GM19025 (cell line): ENCODE measurements at regions not wholly inside any gene's neighbourhood (a gene's known extent, or its start where the extent isn't known, plus 50 kb on each side); places are given as distances from the start of the nearest gene placed in this dataset.

Experiments used
- ATAC-seq: cut with Tn5 transposase; IDR thresholded peaks from one replicate; pipeline ENCODE4 v1.9.1; 2021; ENCODE audit warnings: mild to moderate bottlenecking, low read depth, moderate library complexity; ENCODE audit not compliant: unreplicated experiment

- ATAC-seq = no peak
These were observed 1222.0 kb upstream of the PRKX start for GRCh38 chrX:4935401-4935800.

DNA sequence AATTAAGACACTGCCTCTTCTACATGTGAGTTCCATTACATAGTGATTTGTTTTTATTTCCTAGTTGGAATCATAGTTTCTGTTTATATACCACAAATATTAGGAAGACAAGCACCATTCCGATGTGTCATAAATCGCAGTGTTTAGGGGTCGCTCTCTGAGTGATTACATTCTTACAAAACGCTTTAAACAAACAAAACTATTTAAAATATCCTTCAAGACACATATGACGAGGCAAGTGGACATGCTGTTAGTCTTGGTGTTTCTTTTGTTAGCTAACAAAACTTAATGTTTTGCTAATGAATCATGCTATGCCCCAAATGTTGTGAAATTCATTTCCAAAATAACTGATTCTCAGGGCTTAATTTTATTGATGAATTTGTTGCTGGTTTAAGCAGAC is 1219.3 kb upstream of the PRKX start:
- ATAC-seq = no peak

GRCh38 chrX:4930426-4930825 is 1217.0 kb upstream of the PRKX start:
- ATAC-seq = no peak

GRCh38 chrX:4925911-4926310 is 1212.5 kb upstream of the PRKX start:
- ATAC-seq = no peak

DNA sequence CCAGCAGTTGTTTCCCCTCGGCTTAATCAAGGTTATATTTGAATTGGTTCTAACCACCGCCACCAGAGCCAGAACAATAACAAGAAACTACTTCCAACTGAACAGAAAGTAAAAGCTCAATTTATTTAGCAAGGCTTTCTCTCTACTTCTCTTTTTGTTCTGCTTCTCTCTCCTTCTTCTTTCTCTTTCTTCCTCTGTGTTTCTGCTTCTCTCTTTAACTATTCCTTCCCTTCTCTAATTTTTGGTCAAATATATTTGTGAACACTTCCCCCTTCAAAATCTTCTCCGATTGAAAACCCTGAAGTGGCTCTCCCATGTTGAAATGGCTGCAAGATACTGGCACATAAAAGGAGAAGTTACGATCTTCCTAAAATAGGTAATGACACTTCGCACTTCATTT is 1195.9 kb upstream of the PRKX start:
- no peak for ATAC-seq

DNA sequence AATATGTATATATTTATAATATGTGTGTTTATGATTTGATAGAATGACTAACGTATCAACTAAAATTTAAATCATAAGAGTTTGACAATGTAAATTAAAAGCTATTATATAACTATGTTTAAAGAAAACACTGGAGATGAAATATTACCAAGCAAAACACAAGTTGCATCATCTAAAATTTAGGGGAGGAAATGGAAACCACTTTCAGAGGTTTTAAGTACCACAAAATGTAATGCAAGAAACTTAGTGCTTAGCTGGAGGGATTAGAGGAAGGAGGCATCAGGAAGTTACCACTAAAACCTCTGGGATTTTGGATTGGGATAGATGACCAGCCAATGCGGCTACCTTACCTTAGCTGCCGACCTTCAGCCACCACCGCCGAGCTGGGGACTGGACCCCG is 1192.1 kb upstream of the PRKX start:
- no peak for ATAC-seq

GRCh38 chrX:4881277-4881676 is 1167.8 kb upstream of the PRKX start:
- no peak for ATAC-seq

GRCh38 chrX:4878640-4879039 is 1165.2 kb upstream of the PRKX start:
- ATAC-seq = no peak

- no peak for ATAC-seq
These were observed 1162.8 kb upstream of the PRKX start for GRCh38 chrX:4876268-4876667.

GRCh38 chrX:4851534-4851933 is 1138.1 kb upstream of the PRKX start:
- ATAC-seq = no peak

- ATAC-seq = no peak
These were observed 1136.9 kb upstream of the PRKX start for GRCh38 chrX:4850312-4850711.

DNA sequence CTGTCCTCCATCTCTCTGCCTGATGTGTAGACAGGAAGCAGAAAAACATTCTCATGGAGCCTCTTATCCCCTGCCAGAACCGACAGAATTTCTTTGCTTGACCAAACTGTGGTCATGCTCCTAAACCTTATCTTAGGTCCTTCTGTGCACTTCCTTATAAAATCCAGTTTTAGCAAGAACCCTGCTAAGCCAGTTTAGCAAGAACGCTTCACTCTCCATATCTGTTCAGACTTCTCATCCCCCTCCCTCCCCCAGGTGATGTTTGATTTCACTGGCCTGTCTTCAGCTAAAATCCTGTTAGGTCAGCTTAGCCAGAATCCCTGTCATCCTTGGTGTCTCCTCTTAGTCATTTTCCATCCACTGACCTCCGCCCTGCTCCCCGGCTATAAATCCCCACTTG is 1130.9 kb upstream of the PRKX start:
- ATAC-seq = no peak

GRCh38 chrX:4841216-4841745 is 1127.8 kb upstream of the PRKX start:
- no peak for ATAC-seq

DNA sequence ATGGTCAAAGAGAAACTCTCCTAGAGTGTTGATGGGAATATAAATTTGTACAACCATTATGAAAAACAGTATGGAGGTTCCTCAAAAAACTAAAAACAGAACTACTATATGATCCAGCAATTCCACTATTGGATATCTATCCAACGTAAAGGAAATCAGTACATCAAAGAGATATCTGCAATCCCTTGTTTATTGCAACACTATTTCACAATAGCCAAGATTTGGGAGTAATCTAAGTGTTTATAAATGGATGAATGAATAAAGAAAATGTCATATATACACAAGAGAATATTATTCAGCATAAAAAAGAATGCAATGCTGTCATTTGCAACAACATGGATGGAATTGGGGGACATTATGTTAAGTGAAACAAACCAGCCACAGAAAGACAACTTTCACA is 1118.1 kb upstream of the PRKX start:
- no peak for ATAC-seq

DNA sequence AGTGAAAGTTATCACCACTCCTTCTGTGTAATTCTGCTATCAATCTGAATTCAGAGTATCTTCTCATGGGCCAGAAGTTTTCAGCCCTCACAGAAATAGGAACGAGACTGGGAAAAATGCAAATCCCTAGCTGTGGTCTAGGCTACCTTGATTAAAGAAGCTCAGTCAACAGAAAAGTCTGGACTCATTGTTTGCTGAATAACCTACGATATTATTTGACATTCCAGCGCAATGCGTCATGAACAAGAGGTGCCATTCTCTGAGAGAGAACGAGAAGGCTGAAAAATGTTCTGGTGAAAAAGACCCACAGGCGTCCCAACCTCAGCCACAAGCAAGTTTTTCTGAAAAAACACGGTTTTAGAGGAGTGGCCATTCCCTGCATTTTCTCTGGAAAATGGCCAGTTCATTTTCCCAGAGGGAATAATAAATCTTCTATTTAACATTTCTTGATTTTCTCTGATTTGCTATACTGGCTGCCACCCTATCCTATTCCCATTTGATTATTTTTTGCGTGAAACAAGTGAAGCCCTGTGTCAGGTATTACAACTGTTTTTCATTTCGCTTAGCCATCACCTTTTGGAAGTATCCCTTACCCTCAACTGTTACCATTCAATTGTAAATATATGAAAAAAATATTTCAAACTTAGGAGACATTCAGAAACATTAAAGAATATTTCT is 1117.6 kb upstream of the PRKX start:
- no peak for ATAC-seq

DNA sequence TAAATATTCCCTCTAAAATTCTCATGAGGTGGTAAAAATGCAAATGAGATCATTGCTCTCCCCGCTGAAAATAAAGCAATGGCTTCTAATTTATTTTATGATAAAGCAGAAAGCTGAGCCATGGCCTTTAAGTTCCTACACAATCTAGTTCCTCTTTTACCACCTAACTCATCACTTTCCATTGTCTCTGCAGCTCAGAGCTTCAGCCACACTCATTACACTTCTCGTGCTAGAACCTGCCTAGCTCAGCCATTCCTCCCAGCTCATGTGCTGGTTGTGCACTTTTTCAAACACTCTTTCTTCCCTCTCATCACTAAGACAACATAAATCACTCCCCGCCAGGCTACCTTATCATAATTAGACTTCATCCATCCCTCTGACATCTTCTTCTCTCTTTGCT is 1112.1 kb upstream of the PRKX start:
- no peak for ATAC-seq

DNA sequence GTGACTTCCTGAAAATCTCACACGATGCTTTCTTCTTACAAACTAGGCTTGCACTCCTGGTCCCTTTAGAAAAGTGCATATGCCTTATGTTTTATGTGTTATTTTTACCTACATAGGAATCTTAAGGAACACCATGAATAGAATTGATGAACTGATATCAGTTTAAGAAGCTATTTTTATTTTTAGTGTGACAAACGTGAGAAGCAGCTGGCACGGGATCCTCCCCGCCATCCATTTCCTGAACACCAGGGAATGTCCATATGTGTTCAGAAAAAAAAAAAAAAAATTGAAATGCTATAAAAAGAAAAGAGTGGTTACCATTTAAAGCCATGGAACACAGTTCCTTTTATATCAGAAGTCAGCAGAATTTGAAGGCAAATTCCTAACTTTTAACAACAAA is 1096.1 kb upstream of the PRKX start:
- no peak for ATAC-seq

DNA sequence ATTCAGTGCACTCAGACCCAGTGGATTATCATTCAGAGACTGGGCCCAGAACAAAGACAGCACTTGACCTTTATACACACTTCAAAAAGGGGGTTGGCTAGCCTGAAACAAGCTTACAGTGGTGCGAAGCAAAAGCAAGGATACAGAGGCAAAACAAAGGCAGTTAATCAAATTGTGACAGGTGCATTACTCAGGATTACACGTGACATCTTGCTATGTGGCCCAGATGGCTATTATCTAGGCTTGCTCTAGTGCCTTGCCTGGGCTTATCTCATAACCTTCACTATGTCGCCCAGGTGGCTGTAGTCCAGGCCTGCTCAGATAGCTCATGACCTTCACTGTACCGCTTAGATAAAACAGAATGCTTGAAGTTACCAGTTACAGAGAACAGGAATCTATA is 1092.1 kb upstream of the PRKX start:
- no peak for ATAC-seq

- ATAC-seq = no peak
These were observed 1087.3 kb upstream of the PRKX start for GRCh38 chrX:4800756-4801155.

GRCh38 chrX:4787971-4788370 is 1074.5 kb upstream of the PRKX start:
- ATAC-seq = no peak

DNA sequence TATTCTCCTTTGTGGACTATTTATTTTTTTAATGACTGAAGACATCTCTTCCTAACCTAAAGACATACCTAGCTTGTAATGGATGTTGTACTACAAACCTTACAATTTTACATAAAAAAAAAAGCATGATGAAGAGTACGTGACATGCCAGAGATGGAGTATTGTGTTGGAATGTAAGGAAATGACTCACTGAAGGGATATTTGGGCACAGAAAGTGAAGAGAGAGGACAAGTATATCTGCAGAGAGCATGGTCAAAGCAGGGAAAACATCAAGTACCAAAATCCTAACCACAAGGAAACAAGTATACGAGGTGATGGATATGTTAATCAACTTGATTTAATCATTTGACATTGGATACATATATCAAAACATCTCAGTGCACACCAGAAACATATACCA is 1051.4 kb upstream of the PRKX start:
- ATAC-seq = no peak

DNA sequence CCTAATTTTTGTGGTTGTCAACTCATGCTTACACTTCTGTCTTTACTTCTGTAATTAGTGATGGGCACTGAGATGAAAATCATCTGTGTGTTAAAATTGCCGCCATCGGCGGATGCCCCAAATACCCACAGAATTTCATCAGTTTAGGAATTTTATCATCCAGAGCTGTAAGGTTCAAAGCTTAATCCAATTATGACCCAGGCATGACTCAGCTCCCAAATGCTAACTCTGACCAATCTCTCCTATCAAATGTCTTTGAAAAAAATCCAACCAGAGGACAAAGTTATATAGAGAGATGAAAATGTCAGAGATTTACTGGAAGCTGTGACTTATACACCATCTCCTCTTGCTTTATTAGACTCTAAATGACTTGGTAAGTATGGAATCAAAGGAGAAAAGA is 1048.7 kb upstream of the PRKX start:
- ATAC-seq = no peak
